ENCODE measurements at regions not wholly inside any gene's neighbourhood (a gene's known extent, or its start where the extent isn't known, plus 50 kb on each side); places are given as distances from the start of the nearest gene placed in this dataset.

GRCh38 chr5:13003457-13003856 lies 941.0 kb downstream of the DNAH5 start:
- DNase-seq: no peak

- no peak for DNase-seq
These were observed 944.8 kb downstream of the DNAH5 start for GRCh38 chr5:12999667-13000066.

- no peak for DNase-seq
These were observed 959.3 kb downstream of the DNAH5 start for GRCh38 chr5:12985142-12985541.

GRCh38 chr5:12974856-12975255 lies 969.6 kb downstream of the DNAH5 start:
- no peak for DNase-seq

GRCh38 chr5:12965804-12966203 lies 978.7 kb downstream of the DNAH5 start:
- no peak for DNase-seq

- DNase-seq: no peak
These were observed 984.8 kb downstream of the DNAH5 start for GRCh38 chr5:12959713-12960112.

GRCh38 chr5:12952409-12952808 lies 992.1 kb downstream of the DNAH5 start:
- DNase-seq: no peak

- no peak for DNase-seq
These were observed 992.6 kb downstream of the DNAH5 start for GRCh38 chr5:12951846-12952245.

GRCh38 chr5:12947379-12947778 lies 997.1 kb downstream of the DNAH5 start:
- no peak for DNase-seq

GRCh38 chr5:12945477-12945876 lies 999.0 kb downstream of the DNAH5 start:
- peak; percentile 84 for DNase-seq

GRCh38 chr5:12936221-12936620 lies 1008.3 kb downstream of the DNAH5 start:
- no peak for DNase-seq

- DNase-seq: no peak
These were observed 1009.8 kb downstream of the DNAH5 start for GRCh38 chr5:12934722-12935121.

- DNase-seq: no peak
These were observed 1016.3 kb upstream of the CTNND2 start for GRCh38 chr5:12920527-12920926.

- DNase-seq: no peak
These were observed 1006.9 kb upstream of the CTNND2 start for GRCh38 chr5:12911156-12911555.

GRCh38 chr5:12910641-12911040 lies 1006.4 kb upstream of the CTNND2 start:
- no peak for DNase-seq

- DNase-seq: no peak
These were observed 998.4 kb upstream of the CTNND2 start for GRCh38 chr5:12902611-12903010.

GRCh38 chr5:12901696-12902095 lies 997.5 kb upstream of the CTNND2 start:
- DNase-seq: no peak

GRCh38 chr5:12896086-12896485 lies 991.8 kb upstream of the CTNND2 start:
- DNase-seq: no peak

GRCh38 chr5:12885018-12885417 lies 980.8 kb upstream of the CTNND2 start:
- DNase-seq: peak; percentile 67

- peak; percentile 2 for DNase-seq
These were observed 979.1 kb upstream of the CTNND2 start for GRCh38 chr5:12883395-12883794.

GRCh38 chr5:12876541-12877298 lies 972.5 kb upstream of the CTNND2 start:
- no peak for DNase-seq

- no peak for DNase-seq
These were observed 966.8 kb upstream of the CTNND2 start for GRCh38 chr5:12870872-12871539.

GRCh38 chr5:12865529-12865928 lies 961.3 kb upstream of the CTNND2 start:
- DNase-seq: no peak

- no peak for DNase-seq
These were observed 957.8 kb upstream of the CTNND2 start for GRCh38 chr5:12861886-12862654.

All from NCI-H82 (cell line).